GM23338 (cell line): ENCODE measurements at regions not wholly inside any gene's neighbourhood (a gene's known extent, or its start where the extent isn't known, plus 50 kb on each side); places are given as distances from the start of the nearest gene placed in this dataset.

Source experiments
- ATAC-seq: fragments of 200-7000 bp; cut with Tn5 transposase; 3 replicates; pipeline ENCODE4 v1.9.1; 2020
- DNase-seq: peaks from one replicate; pipeline ENCODE4 v3.0.0-alpha.2; 2015; ENCODE audit warnings: low spot score
- H2AFZ ChIP-seq: fragments of 200-600 bp; sonication (generic); 2 replicates; pipeline ENCODE4 v1.8.0; 2016; ENCODE audit warnings: antibody characterized with exemption, mild to moderate bottlenecking, moderate library complexity
- H3F3A ChIP-seq: fragments of 200-600 bp; sonication (generic); replicated peaks from 2 replicates; pipeline ENCODE4 v1.8.0; 2017; ENCODE audit warnings: antibody characterized with exemption, mixed run types, low read depth
- H3K27ac ChIP-seq: fragments of 200-600 bp; sonication (generic); 2 replicates; pipeline ENCODE4 v1.6.1; 2016; ENCODE audit warnings: low read depth
- H3K27me3 ChIP-seq: fragments of 200-600 bp; sonication (generic); 2 replicates; pipeline ENCODE4 v1.8.0; 2016; ENCODE audit warnings: mild to moderate bottlenecking, mixed run types, moderate library complexity; ENCODE audit not compliant: insufficient read depth
- H3K36me3 ChIP-seq: fragments of 200-600 bp; sonication (generic); 2 replicates; pipeline ENCODE4 v1.8.0; 2016; ENCODE audit warnings: mild to moderate bottlenecking; ENCODE audit not compliant: insufficient read depth
- H3K4me1 ChIP-seq: fragments of 200-600 bp; sonication (generic); 2 replicates; pipeline ENCODE4 v1.8.0; 2016; ENCODE audit warnings: mild to moderate bottlenecking, moderate library complexity; ENCODE audit not compliant: insufficient read depth
- H3K4me2 ChIP-seq: fragments of 200-600 bp; sonication (generic); 2 replicates; pipeline ENCODE4 v1.7.1; 2017; ENCODE audit warnings: mixed run types
- H3K4me3 ChIP-seq: fragments of 200-600 bp; sonication (generic); 2 replicates; pipeline ENCODE4 v1.6.1; 2016; ENCODE audit warnings: mixed run types
- H3K79me2 ChIP-seq: fragments of 200-600 bp; sonication (generic); replicated peaks from 2 replicates; pipeline ENCODE4 v1.8.0; 2017; ENCODE audit warnings: mild to moderate bottlenecking; ENCODE audit not compliant: insufficient read depth
- H3K9me2 ChIP-seq: fragments of 200-600 bp; sonication (generic); 2 replicates; pipeline ENCODE4 v1.8.0; 2017; ENCODE audit not compliant: insufficient read depth
- H4K20me1 ChIP-seq: fragments of 200-600 bp; sonication (generic); replicated peaks from 2 replicates; pipeline ENCODE4 v1.8.0; 2017; ENCODE audit warnings: mild to moderate bottlenecking; ENCODE audit not compliant: insufficient read depth
- H3K27ac Mint-ChIP-seq: 2 replicates; pipeline ENCODE4 v1.8.0; 2020; ENCODE audit warnings: inconsistent platforms, mild to moderate bottlenecking, moderate library complexity, mixed read lengths
- H3K27me3 Mint-ChIP-seq: 3 replicates; pipeline ENCODE4 v1.8.0; 2022; ENCODE audit warnings: low read depth, mild to moderate bottlenecking, moderate library complexity, mixed read lengths, inconsistent platforms; ENCODE audit not compliant: insufficient read depth, poor library complexity
- H3K36me3 Mint-ChIP-seq: 3 replicates; pipeline ENCODE4 v1.8.0; 2021; ENCODE audit warnings: low read depth, mild to moderate bottlenecking, inconsistent platforms, moderate library complexity, mixed read lengths
- H3K4me1 Mint-ChIP-seq: 3 replicates; pipeline ENCODE4 v1.8.0; 2020; ENCODE audit warnings: mild to moderate bottlenecking, inconsistent platforms, mixed read lengths
- H3K4me3 Mint-ChIP-seq: 3 replicates; pipeline ENCODE4 v1.8.0; 2021; ENCODE audit warnings: moderate library complexity, mild to moderate bottlenecking, inconsistent platforms, mixed read lengths
- H3K9me3 Mint-ChIP-seq: 3 replicates; pipeline ENCODE4 v1.8.0; 2020; ENCODE audit warnings: moderate library complexity, mild to moderate bottlenecking, inconsistent platforms, mixed read lengths
- CREB1 ChIP-seq: fragments of 250-450 bp; sonication (Bioruptor Pico); IDR thresholded peaks from 2 replicates; pipeline ENCODE4 v1.5.0; 2020; ENCODE audit warnings: low read depth, mild to moderate bottlenecking, moderate library complexity
- ETS1 ChIP-seq: IDR thresholded peaks from 2 replicates; pipeline ENCODE4 v1.6.1; 2016; ENCODE audit warnings: antibody characterized with exemption
- EZH2 ChIP-seq: fragments of 200-600 bp; sonication (generic); IDR thresholded peaks from one replicate; pipeline ENCODE4 v1.8.0; 2017; ENCODE audit warnings: antibody characterized with exemption, mild to moderate bottlenecking, low read depth; ENCODE audit not compliant: unreplicated experiment
- EZH2phosphoT487 ChIP-seq: fragments of 200-600 bp; sonication (generic); IDR thresholded peaks from one replicate; pipeline ENCODE4 v1.8.1; 2018; ENCODE audit warnings: antibody characterized with exemption; ENCODE audit not compliant: unreplicated experiment
- JUNB ChIP-seq: IDR thresholded peaks from one replicate; pipeline ENCODE4 v1.6.1; 2016; ENCODE audit warnings: antibody characterized with exemption; ENCODE audit not compliant: unreplicated experiment
- NANOG ChIP-seq: IDR thresholded peaks from 2 replicates; pipeline ENCODE4 v1.6.1; 2016; ENCODE audit warnings: antibody characterized with exemption, borderline replicate concordance
- POLR2AphosphoS5 ChIP-seq: IDR thresholded peaks from 2 replicates; pipeline ENCODE4 v1.6.1; 2016; ENCODE audit warnings: antibody characterized with exemption, low read depth
- STAT1 ChIP-seq: IDR thresholded peaks from one replicate; pipeline ENCODE4 v1.6.1; 2016; ENCODE audit warnings: antibody characterized with exemption; ENCODE audit not compliant: unreplicated experiment
- ZNF114 ChIP-seq: fragments of 250-450 bp; sonication (Bioruptor Pico); IDR thresholded peaks from 2 replicates; pipeline ENCODE4 v1.5.0; 2020; ENCODE audit warnings: mild to moderate bottlenecking, moderate library complexity
- ZNF331 ChIP-seq: fragments of 250-450 bp; sonication (Bioruptor Pico); IDR thresholded peaks from 2 replicates; pipeline ENCODE4 v1.5.0; 2020; ENCODE audit warnings: low read depth, mild to moderate bottlenecking, moderate library complexity
- ZNF462 ChIP-seq: fragments of 250-450 bp; sonication (Bioruptor Pico); IDR thresholded peaks from 2 replicates; pipeline ENCODE4 v1.5.0; 2020; ENCODE audit warnings: mild to moderate bottlenecking, moderate library complexity
- TF ChIP-seq, protein P1 (sequence below), 2 experiments: fragments of 200-600 bp in 1 of 2; sonication (generic) in 1 of 2; conservative IDR thresholded peaks; 2 replicates each; pipeline versions ENCODE4 v1.5.1 to v1.6.1; 2016 to 2017; ENCODE audit warnings: antibody characterized with exemption in 2 of 2, low read depth in 2 of 2, mild to moderate bottlenecking in 2 of 2, moderate library complexity in 1 of 2
- TF ChIP-seq, protein P2 (sequence below): IDR thresholded peaks from one replicate; pipeline ENCODE4 v1.6.1; 2018; ENCODE audit warnings: antibody characterized with exemption; ENCODE audit not compliant: unreplicated experiment

- Mint-ChIP-seq H3K4me1 (peaks cover 9% of the 10 kb centered on the region; the same call in 2 of the 3 replicates), H3K27me3 (no peaks in the 10 kb centered on the region), H3K9me3 (no peaks in the 10 kb centered on the region), H3K27ac (no peak overlapping the region), H3K4me3 (no peak overlapping the region), H3K36me3 (no peaks in the 10 kb centered on the region)
- Histone ChIP-seq H3K27me3 (no peaks in the 10 kb centered on the region), H3K4me3 (no peak overlapping the region), H4K20me1 (no peaks in the 10 kb centered on the region), H3K4me2 (no peak overlapping the region), H3K9me2 (peaks cover 5% of the 10 kb centered on the region; the same call in 1 of the 2 replicates), H3F3A (no peaks in the 10 kb centered on the region), H2AFZ (no peak overlapping the region), H3K36me3 (no peaks in the 10 kb centered on the region), H3K4me1 (no peaks in the 10 kb centered on the region), H3K79me2 (no peaks in the 10 kb centered on the region), H3K27ac (no peak overlapping the region)
- DNase-seq (no peak), ATAC-seq (no peak)
- TF ChIP-seq ZNF114 (no peak), ETS1 (no peak), CREB1 (CRISPR knock-in tag) (no peak), POLR2AphosphoS5 (no peak), ZNF462 (CRISPR knock-in tag) (no peak), EZH2phosphoT487 (no peak), NANOG (no peak), ZNF331 (CRISPR knock-in tag) (no peak), STAT1 (no peak), JUNB (no peak), EZH2 (no peak)
- TF ChIP-seq, protein P1, sequence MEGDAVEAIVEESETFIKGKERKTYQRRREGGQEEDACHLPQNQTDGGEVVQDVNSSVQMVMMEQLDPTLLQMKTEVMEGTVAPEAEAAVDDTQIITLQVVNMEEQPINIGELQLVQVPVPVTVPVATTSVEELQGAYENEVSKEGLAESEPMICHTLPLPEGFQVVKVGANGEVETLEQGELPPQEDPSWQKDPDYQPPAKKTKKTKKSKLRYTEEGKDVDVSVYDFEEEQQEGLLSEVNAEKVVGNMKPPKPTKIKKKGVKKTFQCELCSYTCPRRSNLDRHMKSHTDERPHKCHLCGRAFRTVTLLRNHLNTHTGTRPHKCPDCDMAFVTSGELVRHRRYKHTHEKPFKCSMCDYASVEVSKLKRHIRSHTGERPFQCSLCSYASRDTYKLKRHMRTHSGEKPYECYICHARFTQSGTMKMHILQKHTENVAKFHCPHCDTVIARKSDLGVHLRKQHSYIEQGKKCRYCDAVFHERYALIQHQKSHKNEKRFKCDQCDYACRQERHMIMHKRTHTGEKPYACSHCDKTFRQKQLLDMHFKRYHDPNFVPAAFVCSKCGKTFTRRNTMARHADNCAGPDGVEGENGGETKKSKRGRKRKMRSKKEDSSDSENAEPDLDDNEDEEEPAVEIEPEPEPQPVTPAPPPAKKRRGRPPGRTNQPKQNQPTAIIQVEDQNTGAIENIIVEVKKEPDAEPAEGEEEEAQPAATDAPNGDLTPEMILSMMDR (conservative IDR thresholded peaks at IDR 0.05; ENCODE audit: low read depth in 2 of 2) = no peak
- TF ChIP-seq, protein P2, sequence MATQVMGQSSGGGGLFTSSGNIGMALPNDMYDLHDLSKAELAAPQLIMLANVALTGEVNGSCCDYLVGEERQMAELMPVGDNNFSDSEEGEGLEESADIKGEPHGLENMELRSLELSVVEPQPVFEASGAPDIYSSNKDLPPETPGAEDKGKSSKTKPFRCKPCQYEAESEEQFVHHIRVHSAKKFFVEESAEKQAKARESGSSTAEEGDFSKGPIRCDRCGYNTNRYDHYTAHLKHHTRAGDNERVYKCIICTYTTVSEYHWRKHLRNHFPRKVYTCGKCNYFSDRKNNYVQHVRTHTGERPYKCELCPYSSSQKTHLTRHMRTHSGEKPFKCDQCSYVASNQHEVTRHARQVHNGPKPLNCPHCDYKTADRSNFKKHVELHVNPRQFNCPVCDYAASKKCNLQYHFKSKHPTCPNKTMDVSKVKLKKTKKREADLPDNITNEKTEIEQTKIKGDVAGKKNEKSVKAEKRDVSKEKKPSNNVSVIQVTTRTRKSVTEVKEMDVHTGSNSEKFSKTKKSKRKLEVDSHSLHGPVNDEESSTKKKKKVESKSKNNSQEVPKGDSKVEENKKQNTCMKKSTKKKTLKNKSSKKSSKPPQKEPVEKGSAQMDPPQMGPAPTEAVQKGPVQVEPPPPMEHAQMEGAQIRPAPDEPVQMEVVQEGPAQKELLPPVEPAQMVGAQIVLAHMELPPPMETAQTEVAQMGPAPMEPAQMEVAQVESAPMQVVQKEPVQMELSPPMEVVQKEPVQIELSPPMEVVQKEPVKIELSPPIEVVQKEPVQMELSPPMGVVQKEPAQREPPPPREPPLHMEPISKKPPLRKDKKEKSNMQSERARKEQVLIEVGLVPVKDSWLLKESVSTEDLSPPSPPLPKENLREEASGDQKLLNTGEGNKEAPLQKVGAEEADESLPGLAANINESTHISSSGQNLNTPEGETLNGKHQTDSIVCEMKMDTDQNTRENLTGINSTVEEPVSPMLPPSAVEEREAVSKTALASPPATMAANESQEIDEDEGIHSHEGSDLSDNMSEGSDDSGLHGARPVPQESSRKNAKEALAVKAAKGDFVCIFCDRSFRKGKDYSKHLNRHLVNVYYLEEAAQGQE = no peak
These were observed 469.3 kb upstream of the CDIN1 start for GRCh38 chr15:36109943-36110658.
